ENCODE measurements at regions not wholly inside any gene's neighbourhood (a gene's known extent, or its start where the extent isn't known, plus 50 kb on each side); places are given as distances from the start of the nearest gene placed in this dataset.

DNA sequence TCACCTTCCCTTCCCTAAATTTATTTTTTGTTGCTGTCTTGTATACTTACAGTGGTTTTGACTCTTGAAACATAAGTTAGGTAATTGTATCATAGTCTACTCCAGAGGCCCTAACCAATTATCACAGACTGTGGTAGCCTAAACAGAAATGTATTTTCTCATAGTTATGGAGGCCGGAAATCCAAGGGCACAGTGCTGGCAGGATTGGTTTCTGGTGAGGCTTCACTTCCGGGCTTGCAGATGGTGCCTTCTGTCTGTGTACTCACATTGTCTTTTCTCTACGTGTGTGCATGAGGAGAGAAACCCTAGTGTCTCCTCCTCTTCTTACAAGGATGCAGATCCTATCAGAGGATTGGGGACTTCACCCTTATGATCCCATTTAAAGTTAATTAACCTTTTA lies 290.2 kb upstream of the KCNMB2 start:
- Histone ChIP-seq H3K27ac (no peak overlapping the region), H3K9me3 (ENCODE audit: control insufficient read depth, low read length) (no peaks in the 10 kb centered on the region), H3K79me2 (no peaks in the 10 kb centered on the region), H3K36me3 (ENCODE audit: control insufficient read depth, insufficient read depth, low read length) (no peaks in the 10 kb centered on the region), H3K27me3 (ENCODE audit: control insufficient read depth, insufficient read depth, low read length) (no peaks in the 10 kb centered on the region), H2AFZ (no peak overlapping the region), H3K4me2 (ENCODE audit: low read length) (no peak overlapping the region), H3K9ac (no peak overlapping the region), H3K4me3 (ENCODE audit: low read depth, low read length) (no peak overlapping the region), H3K4me1 (no peaks in the 10 kb centered on the region)
- TF ChIP-seq, protein P1, sequence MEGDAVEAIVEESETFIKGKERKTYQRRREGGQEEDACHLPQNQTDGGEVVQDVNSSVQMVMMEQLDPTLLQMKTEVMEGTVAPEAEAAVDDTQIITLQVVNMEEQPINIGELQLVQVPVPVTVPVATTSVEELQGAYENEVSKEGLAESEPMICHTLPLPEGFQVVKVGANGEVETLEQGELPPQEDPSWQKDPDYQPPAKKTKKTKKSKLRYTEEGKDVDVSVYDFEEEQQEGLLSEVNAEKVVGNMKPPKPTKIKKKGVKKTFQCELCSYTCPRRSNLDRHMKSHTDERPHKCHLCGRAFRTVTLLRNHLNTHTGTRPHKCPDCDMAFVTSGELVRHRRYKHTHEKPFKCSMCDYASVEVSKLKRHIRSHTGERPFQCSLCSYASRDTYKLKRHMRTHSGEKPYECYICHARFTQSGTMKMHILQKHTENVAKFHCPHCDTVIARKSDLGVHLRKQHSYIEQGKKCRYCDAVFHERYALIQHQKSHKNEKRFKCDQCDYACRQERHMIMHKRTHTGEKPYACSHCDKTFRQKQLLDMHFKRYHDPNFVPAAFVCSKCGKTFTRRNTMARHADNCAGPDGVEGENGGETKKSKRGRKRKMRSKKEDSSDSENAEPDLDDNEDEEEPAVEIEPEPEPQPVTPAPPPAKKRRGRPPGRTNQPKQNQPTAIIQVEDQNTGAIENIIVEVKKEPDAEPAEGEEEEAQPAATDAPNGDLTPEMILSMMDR (IDR thresholded peaks at IDR 0.05) = no peak

DNA sequence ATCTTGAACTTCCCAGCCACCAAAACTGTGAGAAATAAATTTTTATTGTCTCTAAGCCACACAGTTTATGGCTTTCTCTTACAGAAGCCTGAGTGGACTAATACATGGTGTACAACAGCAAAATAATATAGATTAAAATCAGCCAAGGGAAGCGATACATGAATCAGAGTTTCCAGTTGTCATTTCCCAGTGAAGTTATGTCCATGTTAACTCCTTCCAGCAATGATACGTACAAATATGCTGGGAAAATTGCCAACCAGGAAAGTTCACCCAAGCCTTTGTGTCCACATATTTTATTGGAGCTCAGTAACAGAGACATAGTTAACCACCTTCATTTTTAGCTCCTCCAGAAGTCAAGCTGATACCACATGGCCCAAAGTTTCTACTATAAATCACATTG lies 280.9 kb upstream of the KCNMB2 start:
- H3K4me3 ChIP-seq (ENCODE audit: low read depth, low read length) = no peak overlapping the region
- H3K79me2 ChIP-seq = no peaks in the 10 kb centered on the region
- H3K9me3 ChIP-seq (ENCODE audit: control insufficient read depth, low read length) = no peaks in the 10 kb centered on the region
- H3K27ac ChIP-seq = no peak overlapping the region
- TF ChIP-seq, protein P1 (IDR thresholded peaks at IDR 0.05) = no peak
- no peaks in the 10 kb centered on the region for H3K27me3 ChIP-seq (ENCODE audit: control insufficient read depth, insufficient read depth, low read length)
- no peaks in the 10 kb centered on the region for H3K36me3 ChIP-seq (ENCODE audit: control insufficient read depth, insufficient read depth, low read length)
- no peak overlapping the region for H2AFZ ChIP-seq
- H3K4me1 ChIP-seq = no peaks in the 10 kb centered on the region
- no peak overlapping the region for H3K4me2 ChIP-seq (ENCODE audit: low read length)
- H3K9ac ChIP-seq = no peak overlapping the region

DNA sequence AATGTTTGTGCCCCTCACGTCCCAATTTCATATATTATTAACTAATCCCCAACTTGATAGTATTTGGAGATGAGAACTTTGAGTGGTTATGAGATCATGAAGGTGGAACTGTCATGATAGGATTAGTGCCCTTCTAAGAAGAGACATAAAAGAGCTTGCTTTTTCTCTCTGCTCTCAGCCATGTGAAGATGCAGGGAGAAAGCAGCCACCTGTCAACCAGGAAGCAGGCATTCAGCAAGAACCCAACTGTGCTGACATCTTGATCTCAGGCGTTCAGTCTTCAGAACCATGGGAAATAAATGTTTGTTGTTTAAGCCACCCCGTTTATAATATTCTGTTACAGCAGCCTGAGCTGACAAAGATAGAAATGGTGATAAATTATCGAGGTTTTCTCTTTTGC lies 278.7 kb upstream of the KCNMB2 start:
- Histone ChIP-seq H3K9me3 (ENCODE audit: control insufficient read depth, low read length) (no peaks in the 10 kb centered on the region), H3K27ac (no peak overlapping the region), H3K4me3 (ENCODE audit: low read depth, low read length) (no peak overlapping the region), H2AFZ (peak overlapping the region; percentile 27), H3K4me2 (ENCODE audit: low read length) (no peak overlapping the region), H3K4me1 (no peaks in the 10 kb centered on the region), H3K36me3 (ENCODE audit: control insufficient read depth, insufficient read depth, low read length) (no peaks in the 10 kb centered on the region), H3K79me2 (no peaks in the 10 kb centered on the region), H3K9ac (no peak overlapping the region), H3K27me3 (ENCODE audit: control insufficient read depth, insufficient read depth, low read length) (no peaks in the 10 kb centered on the region)
- TF ChIP-seq, protein P1 (IDR thresholded peaks at IDR 0.05) = no peak

DNA sequence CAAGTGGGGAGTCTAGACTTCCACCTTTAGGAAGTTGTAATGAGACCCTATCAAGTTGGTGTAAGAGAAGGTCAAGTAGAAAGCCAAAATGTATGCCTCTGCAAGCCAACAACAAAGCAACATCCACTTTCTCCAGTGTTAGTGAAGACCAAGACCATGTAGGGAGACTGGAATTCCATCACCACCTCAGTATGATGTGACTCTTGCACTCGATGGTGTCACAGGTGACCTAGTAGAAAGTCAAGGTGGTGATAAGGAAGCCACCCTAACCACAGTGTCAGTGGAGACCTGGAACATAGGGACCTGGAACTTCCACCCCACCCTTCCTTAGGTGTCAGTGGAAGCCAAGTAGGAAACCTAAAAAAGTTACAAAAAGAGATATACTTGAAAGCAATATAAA lies 278.1 kb upstream of the KCNMB2 start:
- H3K79me2 ChIP-seq = no peaks in the 10 kb centered on the region
- no peak overlapping the region for H3K4me2 ChIP-seq (ENCODE audit: low read length)
- no peak overlapping the region for H3K9ac ChIP-seq
- H3K4me3 ChIP-seq (ENCODE audit: low read depth, low read length) = no peak overlapping the region
- TF ChIP-seq, protein P1 (IDR thresholded peaks at IDR 0.05) = no peak
- H3K36me3 ChIP-seq (ENCODE audit: control insufficient read depth, insufficient read depth, low read length) = no peaks in the 10 kb centered on the region
- no peaks in the 10 kb centered on the region for H3K9me3 ChIP-seq (ENCODE audit: control insufficient read depth, low read length)
- H3K27me3 ChIP-seq (ENCODE audit: control insufficient read depth, insufficient read depth, low read length) = no peaks in the 10 kb centered on the region
- no peak overlapping the region for H3K27ac ChIP-seq
- H3K4me1 ChIP-seq = no peaks in the 10 kb centered on the region
- no peak overlapping the region for H2AFZ ChIP-seq

DNA sequence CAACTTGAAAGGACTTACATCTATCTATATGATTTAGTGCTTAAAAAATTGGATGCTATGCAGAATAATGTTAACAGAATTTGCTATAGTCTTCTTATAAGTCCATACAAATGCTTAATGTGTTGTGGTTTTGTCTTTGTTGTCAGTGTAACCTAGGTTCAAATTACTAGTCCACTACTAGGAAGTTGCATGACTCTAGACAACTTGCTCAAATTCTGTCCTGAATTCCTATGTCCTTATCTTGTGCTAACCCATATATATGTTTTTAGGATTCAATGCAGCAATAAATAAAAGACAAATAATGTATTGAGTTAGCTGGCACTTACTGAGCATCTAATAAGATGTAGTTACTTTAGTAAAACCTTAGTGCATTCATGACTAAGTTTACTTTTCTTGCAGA lies 276.5 kb upstream of the KCNMB2 start:
- Histone ChIP-seq H3K27ac (no peak overlapping the region), H3K27me3 (ENCODE audit: control insufficient read depth, insufficient read depth, low read length) (no peaks in the 10 kb centered on the region), H3K4me3 (ENCODE audit: low read depth, low read length) (no peak overlapping the region), H3K4me2 (ENCODE audit: low read length) (no peak overlapping the region), H3K9ac (no peak overlapping the region), H3K36me3 (ENCODE audit: control insufficient read depth, insufficient read depth, low read length) (no peaks in the 10 kb centered on the region), H3K9me3 (ENCODE audit: control insufficient read depth, low read length) (no peaks in the 10 kb centered on the region), H2AFZ (no peak overlapping the region), H3K4me1 (no peaks in the 10 kb centered on the region), H3K79me2 (no peaks in the 10 kb centered on the region)
- TF ChIP-seq, protein P1 (IDR thresholded peaks at IDR 0.05) = no peak
